Stimulated activated CD8-positive, alpha-beta memory T cell treated with anti-CD3 and anti-CD28 coated beads, Interleukin-2, amount 100 ng/mL, for 48 hours (primary cell): ENCODE measurements at regions not wholly inside any gene's neighbourhood (a gene's known extent, or its start where the extent isn't known, plus 50 kb on each side); places are given as distances from the start of the nearest gene placed in this dataset.
"Not testable (repeated sequence)": the region's sequence is repeated elsewhere in the genome, so short reads cannot be mapped to it uniquely, and the experiment has no call there.

Experiments
- DNase-seq, 2 donors: peaks; one replicate each; pipeline ENCODE4 v3.0.0-alpha.2; 2020; ENCODE audit warnings: low read depth in 2 of 2

DNA sequence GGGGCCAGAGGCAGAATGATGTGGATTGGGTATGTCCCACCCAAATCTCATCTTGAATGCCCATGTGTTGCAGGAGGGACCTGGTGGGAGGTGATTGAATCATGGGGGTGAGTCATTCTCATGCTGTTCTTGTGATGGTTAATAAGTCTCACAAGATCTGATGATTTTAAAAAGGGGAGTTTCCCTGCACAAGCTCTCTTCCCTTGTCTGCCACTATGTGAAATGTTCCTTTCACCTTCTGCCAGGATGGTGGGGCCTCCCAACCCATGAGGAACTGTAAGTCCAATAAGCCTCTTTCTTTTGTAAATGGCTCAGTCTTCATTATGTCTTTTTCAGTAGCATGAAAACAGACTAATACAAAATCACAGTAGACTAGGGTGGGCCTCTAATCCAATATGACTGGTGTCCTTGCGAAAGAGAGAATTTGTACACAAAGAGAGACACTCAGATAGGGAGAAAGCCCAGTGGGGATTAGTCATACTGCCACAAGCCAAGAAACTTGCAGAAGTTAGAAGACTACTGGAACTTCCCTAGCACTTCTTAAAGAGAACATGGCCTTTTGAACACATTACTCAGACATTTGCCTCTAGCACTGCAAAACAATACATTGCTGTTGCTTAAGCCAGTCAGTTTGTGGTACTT is 68.4 kb downstream of the ANXA1 start:
- peak; percentile 8 to 16 for DNase-seq

DNA sequence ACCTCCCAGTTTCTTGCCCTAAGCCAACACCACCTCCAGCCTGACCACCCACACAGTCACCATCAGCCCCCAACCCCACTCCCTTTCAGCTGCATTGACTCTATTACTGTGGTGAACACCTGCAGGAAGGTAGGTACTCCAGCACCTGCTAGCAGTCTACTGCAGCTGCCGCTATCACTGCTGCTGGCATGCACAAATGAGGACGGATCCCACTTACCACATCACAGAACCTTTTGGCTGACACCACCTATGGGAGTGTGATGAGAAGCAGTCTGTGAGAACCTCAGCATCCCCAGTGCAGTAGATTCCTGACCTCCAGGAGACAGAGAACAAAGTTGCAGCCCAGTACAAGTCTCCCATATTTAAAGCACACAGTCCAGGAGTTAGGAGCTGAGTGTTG is 71.9 kb downstream of the ANXA1 start:
- no peak for DNase-seq

DNA sequence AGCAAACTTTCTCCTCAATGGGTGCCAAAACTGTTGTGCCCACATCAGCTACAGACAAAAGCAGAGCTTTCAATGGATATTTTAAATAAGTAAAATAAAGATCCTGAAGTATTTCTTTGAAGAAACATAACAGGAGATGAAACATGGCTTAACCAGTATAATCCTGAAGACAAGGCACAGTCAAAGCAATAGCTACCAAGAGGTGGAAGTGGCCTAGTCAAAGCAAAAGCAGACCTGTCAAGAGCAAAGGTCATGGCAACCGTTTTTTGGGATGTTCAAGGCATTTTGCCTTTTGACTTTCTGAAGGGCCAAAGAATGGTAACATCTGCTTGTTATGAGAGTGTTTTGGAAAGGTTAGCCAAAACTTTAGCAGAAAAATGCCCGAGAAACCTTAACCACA is 77.9 kb downstream of the ANXA1 start:
- no peak for DNase-seq

DNA sequence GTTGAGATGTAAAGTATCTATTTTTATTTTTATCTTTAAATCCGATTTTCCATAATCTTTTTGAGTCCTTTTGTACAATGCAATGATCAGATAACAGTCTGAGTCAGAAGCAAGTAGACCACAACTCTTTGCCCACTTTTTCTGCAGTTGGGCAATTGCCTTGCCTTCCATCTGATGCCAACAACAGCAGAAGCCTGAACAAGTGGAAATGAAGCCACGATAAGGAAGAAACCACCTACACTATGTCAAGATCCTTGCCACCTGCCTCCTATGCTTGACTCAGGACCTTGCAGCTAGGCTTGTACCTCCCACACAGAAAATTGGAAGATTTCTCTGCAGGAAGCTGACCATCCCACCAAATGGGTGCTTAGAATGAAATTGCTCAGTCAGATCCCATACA is 78.6 kb downstream of the ANXA1 start:
- no peak for DNase-seq

- DNase-seq = no peak
Measured at GRCh38 chr9:73231203-73231602, 79.5 kb downstream of the ANXA1 start.

DNA sequence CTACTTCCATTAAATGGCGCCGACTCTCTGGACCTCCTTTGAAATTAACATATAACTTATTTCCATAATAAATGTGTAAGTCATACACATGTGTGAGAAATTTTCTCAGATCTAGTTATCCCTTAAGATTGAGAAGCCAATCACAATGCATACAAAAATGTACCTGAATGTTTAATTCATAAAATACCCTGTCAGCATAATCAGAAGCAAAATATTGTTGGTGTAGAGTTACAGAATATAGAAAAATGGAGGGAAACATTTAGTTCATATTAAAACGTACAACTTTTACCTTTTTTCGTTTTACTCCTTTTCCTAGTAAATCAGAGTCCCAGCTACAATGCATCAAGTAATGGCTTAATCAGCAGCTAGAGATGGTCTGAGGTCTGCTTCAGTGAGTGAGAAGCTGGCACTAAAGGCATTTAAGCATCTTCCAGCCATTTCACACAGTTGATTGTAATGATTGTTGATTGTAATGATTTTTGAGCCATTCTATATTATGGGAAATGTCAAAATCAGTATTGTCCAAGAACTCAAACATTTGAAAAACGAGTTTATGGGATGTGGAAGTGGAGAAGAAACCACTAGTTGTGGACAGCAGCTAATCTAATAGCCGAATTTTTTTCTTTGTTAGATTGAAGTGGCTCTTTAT is 81.8 kb downstream of the ANXA1 start:
- no peak for DNase-seq

- DNase-seq = no peak
Measured at GRCh38 chr9:73234008-73234360, 82.3 kb downstream of the ANXA1 start.

GRCh38 chr9:73237140-73237539 is 85.5 kb downstream of the ANXA1 start:
- no peak for DNase-seq

DNA sequence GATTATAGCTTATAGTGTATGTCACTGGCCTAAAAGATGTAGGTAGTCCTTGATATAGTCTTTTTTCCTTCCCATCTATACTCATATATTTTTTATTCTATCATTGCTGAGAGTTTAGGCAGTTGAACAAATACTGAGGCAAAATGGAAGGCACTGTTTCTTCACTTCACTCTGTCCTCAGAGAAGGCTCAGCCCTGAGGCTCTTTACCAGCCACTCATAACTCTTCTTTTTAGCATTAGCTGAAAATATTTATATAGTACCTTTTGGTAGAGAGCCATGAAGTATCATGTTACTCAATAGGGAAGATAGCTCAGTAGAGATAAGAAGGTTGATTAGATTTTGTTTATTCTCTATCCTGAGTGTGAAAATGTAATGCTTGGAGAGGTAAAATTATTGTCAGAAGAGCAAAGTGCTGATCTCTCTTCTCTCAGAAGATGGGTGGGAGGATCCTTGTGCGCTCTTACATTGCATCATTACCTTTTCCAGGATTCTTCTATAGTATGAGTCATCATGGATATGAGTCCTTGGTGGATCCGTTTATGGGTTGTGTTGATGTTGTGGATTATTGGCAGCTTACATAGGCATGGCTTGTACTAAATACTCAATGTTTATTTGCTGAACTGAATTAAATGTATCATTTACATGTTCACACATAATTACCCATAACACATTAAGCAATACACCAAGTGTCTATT is 88.1 kb downstream of the ANXA1 start:
- no peak for DNase-seq

DNA sequence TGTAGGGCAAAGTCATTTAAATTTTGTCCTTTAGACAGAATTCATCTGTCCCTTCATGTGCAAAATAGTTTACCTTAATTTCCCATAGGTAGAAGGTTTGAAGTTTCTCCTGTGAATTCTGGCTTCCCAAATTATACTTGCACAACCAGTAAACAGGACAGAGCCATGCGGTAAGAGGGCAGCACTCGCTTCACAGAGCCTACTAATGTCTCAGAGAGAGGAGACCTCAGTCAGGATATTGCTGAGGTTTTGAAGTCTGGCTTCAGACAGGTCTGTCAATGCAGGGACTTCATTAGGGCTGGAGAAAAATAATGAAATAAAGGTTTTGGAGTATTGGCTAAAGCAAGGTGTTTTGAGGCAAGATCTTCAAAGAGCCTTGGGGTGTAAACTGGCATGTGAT is 91.4 kb downstream of the ANXA1 start:
- DNase-seq = no peak

GRCh38 chr9:73259086-73259696 is 107.5 kb downstream of the ANXA1 start:
- DNase-seq = no peak

DNA sequence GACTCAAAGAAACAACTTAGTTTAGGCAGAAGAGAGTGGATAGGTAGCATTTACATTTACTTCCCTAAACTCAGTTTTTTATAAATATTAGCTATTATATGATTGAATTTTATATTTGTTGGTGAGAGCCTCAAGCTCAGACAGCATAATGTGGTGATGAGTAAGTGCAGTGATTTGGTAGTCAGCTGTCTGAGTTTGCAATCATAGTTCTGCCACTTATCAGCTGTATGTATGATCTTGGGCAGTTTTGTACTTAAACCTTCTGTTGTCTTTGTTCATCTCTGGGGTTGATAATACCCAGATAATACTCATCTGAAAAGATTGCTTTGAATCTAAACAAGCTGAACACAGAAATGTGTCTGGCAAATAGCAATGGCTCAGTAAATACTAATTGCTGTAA is 108.8 kb downstream of the ANXA1 start:
- no peak for DNase-seq

DNA sequence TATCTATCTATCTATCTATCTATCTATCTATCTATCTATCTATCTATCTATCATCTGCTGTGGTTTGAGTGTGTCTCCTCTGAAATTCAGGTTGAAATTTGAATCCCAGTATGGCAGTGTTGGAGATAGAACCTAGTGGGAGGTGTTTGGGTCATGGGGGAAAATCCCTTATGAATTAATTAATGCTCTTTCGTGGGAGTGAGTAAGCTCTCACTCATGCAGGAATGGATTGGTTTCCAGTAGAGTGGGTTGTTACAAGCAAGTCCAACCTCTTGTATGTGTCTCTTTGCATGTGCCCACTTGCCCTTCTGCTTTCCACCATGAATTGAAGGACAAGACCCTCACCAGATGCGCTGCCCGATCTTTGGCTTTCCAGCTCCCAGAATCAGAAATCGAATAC is 113.0 kb downstream of the ANXA1 start:
- no peak for DNase-seq

DNA sequence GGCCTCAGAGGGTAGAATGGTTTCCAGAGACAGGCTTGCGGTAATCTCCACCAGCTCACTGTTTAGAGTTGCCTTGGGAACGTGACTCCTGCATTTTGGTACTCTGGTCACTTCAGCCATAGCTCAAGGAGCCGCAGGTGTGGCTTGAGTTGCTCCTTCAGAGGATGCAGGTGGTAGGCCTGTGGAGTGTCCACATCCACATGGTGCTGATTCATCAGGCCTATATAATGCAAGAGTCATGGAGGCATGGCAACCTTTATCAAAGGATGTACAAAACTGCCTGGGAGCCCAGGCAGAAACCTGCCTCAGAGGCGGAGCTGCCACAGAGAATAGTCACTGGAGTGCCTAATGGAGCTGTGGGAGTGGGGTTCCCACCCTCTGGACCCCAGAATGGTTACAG is 114.2 kb downstream of the ANXA1 start:
- no peak for DNase-seq

DNA sequence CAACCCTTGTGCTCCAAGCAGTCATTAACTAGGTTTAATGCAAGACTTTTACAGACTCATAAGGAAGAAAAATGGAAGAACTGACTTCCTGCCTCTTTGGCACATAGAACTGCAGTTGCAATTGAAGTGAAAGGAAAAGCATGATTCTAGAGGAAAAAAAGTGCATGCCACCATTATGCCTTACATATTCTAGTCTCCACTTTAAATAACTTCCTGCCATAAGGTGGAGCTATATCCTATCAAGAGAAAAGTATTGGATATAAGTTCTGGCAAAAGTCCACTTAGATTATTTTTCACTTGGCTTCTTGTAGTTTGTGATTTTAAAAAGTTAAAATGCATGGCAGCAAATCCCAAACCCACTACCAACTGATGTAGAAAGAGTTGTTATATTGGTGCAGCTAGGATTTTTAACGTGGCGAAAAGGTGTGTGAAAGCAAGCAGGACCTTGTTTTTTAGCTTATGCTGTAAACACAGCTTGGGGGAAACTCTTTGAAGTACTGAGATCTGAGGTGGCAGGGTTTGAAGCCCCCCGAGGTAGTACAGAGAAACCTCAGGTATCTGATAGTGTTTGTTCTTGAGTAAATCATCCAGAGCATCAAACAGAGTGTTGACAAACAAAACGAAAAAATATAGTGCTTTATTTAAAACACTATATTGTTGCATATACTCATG is 117.9 kb downstream of the ANXA1 start:
- no peak for DNase-seq

DNA sequence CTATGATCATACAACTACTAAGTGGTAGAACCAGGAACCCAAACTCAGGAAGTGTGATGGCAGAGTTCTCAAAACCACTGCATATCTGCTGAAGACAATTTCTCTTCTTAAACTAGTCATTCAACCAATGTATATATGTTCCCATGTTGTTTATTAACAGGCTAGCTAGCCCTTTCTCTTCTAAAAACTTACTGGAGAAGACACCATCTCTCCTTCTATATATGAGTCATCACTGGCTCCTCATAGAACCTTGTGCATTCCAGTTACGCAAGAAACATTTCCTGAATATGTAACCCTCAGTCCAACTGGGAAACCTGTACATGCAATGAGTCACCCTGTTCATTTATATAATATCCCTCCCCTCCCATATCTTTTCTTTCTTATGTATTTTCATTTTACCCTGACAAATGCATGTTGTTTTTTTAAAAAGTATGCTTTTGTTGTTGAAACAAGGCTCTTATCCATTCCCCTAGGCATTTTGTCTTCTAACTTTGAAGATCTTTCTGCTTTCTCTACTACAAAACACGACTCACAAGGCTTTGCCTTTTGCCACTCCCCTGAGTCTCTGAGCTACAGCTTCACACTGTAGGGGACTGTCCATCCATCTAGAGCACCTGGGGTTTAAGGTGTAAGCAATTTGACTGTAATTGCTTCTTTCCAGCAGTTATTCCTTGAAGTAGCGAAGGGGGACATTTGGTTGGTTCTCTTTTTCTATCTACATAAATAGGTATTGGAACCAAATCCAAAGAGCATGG is 119.5 kb downstream of the ANXA1 start:
- DNase-seq = no peak

DNA sequence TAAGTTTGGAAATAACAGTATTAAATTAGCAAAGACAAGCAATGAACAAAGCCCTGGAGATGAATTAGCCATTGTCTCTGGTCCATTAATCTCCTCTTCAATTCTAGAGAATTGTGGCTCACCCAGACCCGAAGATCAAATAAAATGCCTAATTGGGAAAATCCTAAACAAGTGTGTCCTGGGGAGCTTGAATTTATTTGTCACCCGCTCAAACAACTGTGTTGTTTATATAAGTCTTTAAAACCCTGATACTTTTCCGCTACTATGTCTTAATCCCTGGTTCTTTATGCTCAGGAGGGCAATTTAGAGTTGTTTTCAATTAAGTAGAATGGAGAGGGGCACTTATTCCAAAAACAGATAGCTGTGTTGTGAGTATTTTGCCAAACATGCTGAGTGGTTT is 128.4 kb downstream of the ANXA1 start:
- no peak for DNase-seq

DNA sequence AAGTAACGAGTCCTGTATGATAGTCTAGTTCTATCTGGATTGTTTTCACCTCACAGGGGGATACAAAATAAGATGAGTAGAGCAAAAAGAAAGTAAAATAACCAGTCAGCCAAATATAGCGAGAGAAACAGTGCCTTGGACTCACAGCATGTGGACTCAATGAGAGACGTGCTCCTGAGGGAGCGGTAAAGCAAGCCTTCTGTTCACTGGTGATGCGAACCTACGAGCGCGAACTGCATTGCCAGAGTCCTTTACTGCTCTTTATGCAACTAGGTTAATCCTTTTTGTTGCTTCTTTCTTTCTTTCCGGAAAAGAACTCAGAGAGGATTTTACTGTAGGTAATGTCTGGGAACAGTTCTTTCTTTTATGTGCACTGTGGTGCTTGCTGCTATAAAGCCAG is 132.7 kb downstream of the ANXA1 start:
- DNase-seq = no peak

DNA sequence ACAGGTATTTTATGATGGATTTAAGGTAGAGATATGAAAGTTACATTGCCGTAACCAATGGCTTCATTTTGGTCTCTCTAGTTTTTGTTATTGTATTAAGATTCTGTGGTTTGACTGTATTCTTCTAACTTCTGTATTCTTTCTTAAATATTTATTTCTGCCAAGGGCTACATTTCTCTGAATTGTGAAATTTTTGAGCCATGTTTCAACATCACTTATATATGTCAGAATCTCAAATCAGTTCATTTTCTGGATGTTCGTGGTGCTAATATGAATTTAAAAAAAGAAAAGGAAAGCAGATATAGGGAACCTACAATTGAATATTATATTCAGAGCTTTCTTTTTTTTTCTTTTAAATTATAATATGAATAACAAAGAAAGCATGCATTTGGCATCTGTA is 142.7 kb downstream of the ANXA1 start:
- no peak for DNase-seq

GRCh38 chr9:73325983-73326382 is 174.3 kb downstream of the ANXA1 start:
- DNase-seq = no peak

- no peak for DNase-seq
Measured at GRCh38 chr9:73327149-73327548, 175.5 kb downstream of the ANXA1 start.

DNA sequence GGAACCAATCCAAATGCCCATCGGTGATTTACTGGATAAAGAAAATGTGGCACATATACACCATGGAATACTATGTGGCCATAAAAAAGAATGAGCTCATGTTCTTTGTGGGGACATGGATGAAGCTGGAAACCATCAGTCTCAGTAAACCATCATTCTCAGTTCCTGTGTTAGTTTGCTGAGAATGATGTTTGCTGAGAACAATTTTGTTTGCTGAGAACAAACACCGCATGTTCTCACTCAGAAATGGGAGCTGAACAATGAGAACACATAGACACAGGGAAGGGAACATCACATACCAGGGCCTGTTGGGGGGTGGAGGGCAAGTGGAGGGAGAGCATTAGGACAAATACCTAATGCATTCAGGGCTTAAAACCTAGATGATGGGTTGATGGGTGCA is 185.5 kb downstream of the ANXA1 start:
- DNase-seq = not testable (repeated sequence)
